ENCODE measurements at regions not wholly inside any gene's neighbourhood (a gene's known extent, or its start where the extent isn't known, plus 50 kb on each side); places are given as distances from the start of the nearest gene placed in this dataset.

DNA sequence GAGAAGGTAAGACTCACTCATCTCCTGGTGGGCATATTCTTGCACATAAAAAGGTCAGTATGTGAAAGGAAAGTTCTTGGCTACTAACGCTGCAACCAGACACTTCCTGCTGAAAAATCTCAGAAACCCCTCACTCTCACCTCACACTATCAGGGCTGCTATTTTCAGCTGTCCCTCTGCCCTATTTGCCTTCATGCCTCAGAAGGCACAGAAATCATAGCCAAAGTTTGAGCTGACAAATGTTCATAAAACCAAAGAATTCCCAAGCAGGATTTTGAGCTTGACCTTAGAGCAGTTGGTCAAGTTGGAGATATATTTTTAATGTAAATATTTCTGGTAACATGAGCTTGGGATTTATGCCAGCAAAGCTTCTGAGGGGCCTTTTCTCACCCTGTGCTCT is 806.2 kb downstream of the MAFB start:
- no peak for DNase-seq (ENCODE audit: low spot score)
- Histone ChIP-seq H3K4me2 (no peak overlapping the region), H3K27me3 (no peaks in the 10 kb centered on the region), H3K4me1 (ENCODE audit: insufficient read depth) (no peaks in the 10 kb centered on the region), H2AFZ (no peak overlapping the region), H4K20me1 (ENCODE audit: insufficient read depth, poor library complexity, severe bottlenecking) (no peaks in the 10 kb centered on the region), H3K9me3 (ENCODE audit: low read depth) (no peaks in the 10 kb centered on the region), H3K36me3 (replicated peaks; ENCODE audit: insufficient read depth, low read depth) (no peaks in the 10 kb centered on the region), H3K79me2 (no peaks in the 10 kb centered on the region), H3K4me3 (no peak overlapping the region), H3K9me2 (replicated peaks; ENCODE audit: insufficient read depth) (no peaks in the 10 kb centered on the region), H3K27ac (no peak overlapping the region)
- TF ChIP-seq CTCF (IDR thresholded peaks at IDR 0.05; ENCODE audit: poor library complexity) (no peak), EZH2phosphoT487 (IDR thresholded peaks at IDR 0.05; ENCODE audit: low read depth, severe bottlenecking, unreplicated experiment) (no peak), EZH2 (IDR thresholded peaks at IDR 0.05; ENCODE audit: borderline replicate concordance) (no peak)
- WGBS (ENCODE audit: low lambda C conversion rate, missing lambda C conversion rate): 63% methylated on average over 1 of the region's 1 CpG

DNA sequence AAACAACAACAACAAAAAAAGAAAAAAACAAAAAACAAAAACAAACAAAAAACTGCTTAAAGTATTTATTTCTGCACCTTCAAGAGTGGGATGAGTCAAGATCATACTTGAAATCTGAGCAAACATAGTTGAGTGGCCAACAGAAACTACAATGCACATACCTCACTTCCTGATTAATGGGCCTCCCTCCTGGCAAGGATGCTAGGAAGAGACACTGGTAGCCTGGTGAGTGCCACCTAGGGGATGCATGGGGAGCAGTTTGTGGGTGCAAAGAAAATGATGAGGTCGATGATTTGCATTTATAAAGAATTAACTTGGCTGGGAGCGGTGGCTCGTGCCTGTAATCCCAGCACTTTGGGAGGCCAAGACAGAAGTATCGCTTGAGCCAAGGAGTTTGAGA is 808.1 kb downstream of the MAFB start:
- Histone ChIP-seq H3K27me3 (no peaks in the 10 kb centered on the region), H3K4me3 (no peak overlapping the region), H3K36me3 (replicated peaks; ENCODE audit: insufficient read depth, low read depth) (no peaks in the 10 kb centered on the region), H3K27ac (no peak overlapping the region), H2AFZ (no peak overlapping the region), H3K9me2 (replicated peaks; ENCODE audit: insufficient read depth) (no peaks in the 10 kb centered on the region), H3K4me2 (no peak overlapping the region), H3K9me3 (ENCODE audit: low read depth) (no peaks in the 10 kb centered on the region), H3K79me2 (no peaks in the 10 kb centered on the region), H4K20me1 (ENCODE audit: insufficient read depth, poor library complexity, severe bottlenecking) (no peaks in the 10 kb centered on the region), H3K4me1 (ENCODE audit: insufficient read depth) (peaks cover 4% of the 10 kb centered on the region)
- TF ChIP-seq EZH2 (IDR thresholded peaks at IDR 0.05; ENCODE audit: borderline replicate concordance): no peak
- peak; percentile 16 for TF ChIP-seq CTCF (IDR thresholded peaks at IDR 0.05; ENCODE audit: poor library complexity)
- DNase-seq (ENCODE audit: low spot score): no peak
- WGBS (ENCODE audit: low lambda C conversion rate, missing lambda C conversion rate): 93% methylated on average over 4 of the region's 4 CpGs

DNA sequence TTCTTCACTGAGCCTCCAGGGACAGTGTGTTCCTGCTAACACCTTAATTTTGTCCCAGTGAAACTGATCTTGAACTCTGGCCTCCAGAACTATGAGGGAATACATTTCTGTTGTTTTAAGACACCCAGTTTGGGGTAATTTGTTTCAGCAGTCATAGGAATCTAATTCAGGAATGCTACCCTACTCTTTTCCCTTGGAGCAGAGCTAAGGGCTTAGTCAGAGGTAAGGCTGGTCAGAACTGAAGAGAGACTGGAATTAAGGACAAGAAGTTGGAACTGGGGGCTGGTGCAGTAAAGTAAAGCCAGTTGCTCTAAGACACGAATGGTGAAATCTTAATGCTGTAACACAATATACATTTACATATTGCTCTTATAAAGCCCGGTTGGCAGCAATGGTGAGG is 809.7 kb downstream of the MAFB start:
- Histone ChIP-seq H2AFZ (no peak overlapping the region), H4K20me1 (ENCODE audit: insufficient read depth, poor library complexity, severe bottlenecking) (no peaks in the 10 kb centered on the region), H3K36me3 (replicated peaks; ENCODE audit: insufficient read depth, low read depth) (no peaks in the 10 kb centered on the region), H3K4me3 (no peak overlapping the region), H3K4me2 (no peak overlapping the region), H3K9me2 (replicated peaks; ENCODE audit: insufficient read depth) (no peaks in the 10 kb centered on the region), H3K4me1 (ENCODE audit: insufficient read depth) (peaks cover 4% of the 10 kb centered on the region), H3K27ac (no peak overlapping the region), H3K79me2 (no peaks in the 10 kb centered on the region), H3K27me3 (no peaks in the 10 kb centered on the region), H3K9me3 (ENCODE audit: low read depth) (no peaks in the 10 kb centered on the region)
- WGBS (ENCODE audit: low lambda C conversion rate, missing lambda C conversion rate): 85% methylated on average over 2 of the region's 2 CpGs
- no peak for TF ChIP-seq CTCF (IDR thresholded peaks at IDR 0.05; ENCODE audit: poor library complexity)
- TF ChIP-seq EZH2 (IDR thresholded peaks at IDR 0.05; ENCODE audit: borderline replicate concordance): no peak
- TF ChIP-seq EZH2phosphoT487 (IDR thresholded peaks at IDR 0.05; ENCODE audit: low read depth, severe bottlenecking, unreplicated experiment): no peak
- DNase-seq (ENCODE audit: low spot score): no peak

- H3K9me2 ChIP-seq (replicated peaks; ENCODE audit: insufficient read depth): no peaks in the 10 kb centered on the region
- H4K20me1 ChIP-seq (ENCODE audit: insufficient read depth, poor library complexity, severe bottlenecking): no peaks in the 10 kb centered on the region
- H3K27ac ChIP-seq: no peak overlapping the region
- no peak for DNase-seq (ENCODE audit: low spot score)
- no peaks in the 10 kb centered on the region for H3K9me3 ChIP-seq (ENCODE audit: low read depth)
- peaks cover 4% of the 10 kb centered on the region for H3K4me1 ChIP-seq (ENCODE audit: insufficient read depth)
- no peak overlapping the region for H2AFZ ChIP-seq
- H3K27me3 ChIP-seq: no peaks in the 10 kb centered on the region
- H3K4me3 ChIP-seq: no peak overlapping the region
- H3K4me2 ChIP-seq: no peak overlapping the region
- no peaks in the 10 kb centered on the region for H3K36me3 ChIP-seq (replicated peaks; ENCODE audit: insufficient read depth, low read depth)
- TF ChIP-seq EZH2phosphoT487 (IDR thresholded peaks at IDR 0.05; ENCODE audit: low read depth, severe bottlenecking, unreplicated experiment): no peak
- TF ChIP-seq EZH2 (IDR thresholded peaks at IDR 0.05; ENCODE audit: borderline replicate concordance): no peak
- no peak for TF ChIP-seq CTCF (IDR thresholded peaks at IDR 0.05; ENCODE audit: poor library complexity)
- H3K79me2 ChIP-seq: no peaks in the 10 kb centered on the region
- 60% methylated on average over 2 of the region's 2 CpGs for WGBS (ENCODE audit: low lambda C conversion rate, missing lambda C conversion rate)
Observed at GRCh38 chr20:39878809-39879208, 810.2 kb downstream of the MAFB start.
